Loucy (cell line): ENCODE measurements at regions not wholly inside any gene's neighbourhood (a gene's known extent, or its start where the extent isn't known, plus 50 kb on each side); places are given as distances from the start of the nearest gene placed in this dataset.

Source experiments
- CTCF ChIP-seq: fragments of 200-600 bp; sonication (generic); conservative IDR thresholded peaks from 2 replicates; pipeline ENCODE4 v1.5.1; 2014; ENCODE audit warnings: mild to moderate bottlenecking, antibody characterized with exemption, low read length
- EZH2phosphoT487 ChIP-seq: fragments of 200-600 bp; IDR thresholded peaks from 2 replicates; pipeline ENCODE4 v1.6.1; 2018; ENCODE audit warnings: antibody characterized with exemption, mild to moderate bottlenecking, moderate library complexity, borderline replicate concordance

- TF ChIP-seq EZH2phosphoT487 (no peak), CTCF (no peak)
Observed at GRCh38 chr3:145387211-145387610, 773.8 kb downstream of the PLOD2 start.
